Keratinocyte (primary cell): ENCODE measurements at regions not wholly inside any gene's neighbourhood (a gene's known extent, or its start where the extent isn't known, plus 50 kb on each side); places are given as distances from the start of the nearest gene placed in this dataset.

ENCODE experiments used
- DNase-seq: peaks from one replicate; pipeline ENCODE4 v3.0.0-alpha.2; 2011; ENCODE audit warnings: low read depth, missing footprints, low spot score
- FAIRE-seq: peaks from 2 replicates; lab custom pipeline; 2011; peaks lifted over from hg19 to GRCh38; lab: Jason Lieb, UNC
- H2AFZ ChIP-seq: 2 replicates; pipeline ENCODE4 v1.6.0; 2012; ENCODE audit warnings: low read length, control low read depth, inconsistent platforms; ENCODE audit not compliant: control insufficient read depth
- H3K27ac ChIP-seq: 2 replicates; pipeline ENCODE4 v1.5.1; 2011; ENCODE audit warnings: low read length; ENCODE audit not compliant: control insufficient read depth, insufficient read depth
- H3K27me3 ChIP-seq: 3 replicates; pipeline ENCODE4 v1.6.0; 2011; ENCODE audit warnings: low read length; ENCODE audit not compliant: control insufficient read depth, insufficient read depth; ENCODE audit errors: extremely low read depth
- H3K36me3 ChIP-seq, 2 experiments: 2 replicates in 1 of 2; 3 replicates in 1 of 2; pipeline ENCODE4 v1.5.1; 2011; ENCODE audit warnings: low read length in 2 of 2, mild to moderate bottlenecking in 1 of 2; ENCODE audit not compliant: control insufficient read depth in 2 of 2, insufficient read depth in 2 of 2; ENCODE audit errors: extremely low read depth in 1 of 2
- H3K4me1 ChIP-seq: 3 replicates; pipeline ENCODE4 v1.5.1; 2011; ENCODE audit warnings: low read length; ENCODE audit not compliant: control insufficient read depth, insufficient read depth; ENCODE audit errors: extremely low read depth
- H3K4me2 ChIP-seq: 3 replicates; pipeline ENCODE4 v1.6.0; 2011; ENCODE audit warnings: low read depth, low read length; ENCODE audit not compliant: control insufficient read depth, insufficient read depth; ENCODE audit errors: extremely low read depth
- H3K4me3 ChIP-seq, 3 experiments: fragments of 200-600 bp in 1 of 3; sonication (generic) in 1 of 3; 2 replicates in 2 of 3; 3 replicates in 1 of 3; pipeline ENCODE4 v1.5.1; 2011 to 2016; ENCODE audit warnings: low read length in 3 of 3, mild to moderate bottlenecking in 3 of 3, control low read depth in 2 of 3, inconsistent platforms in 1 of 3, low read depth in 1 of 3, mixed read lengths in 1 of 3, mixed run types in 1 of 3, moderate library complexity in 1 of 3; ENCODE audit not compliant: control insufficient read depth in 2 of 3, insufficient read depth in 2 of 3; ENCODE audit errors: extremely low read depth in 1 of 3
- H3K79me2 ChIP-seq: 2 replicates; pipeline ENCODE4 v1.6.0; 2012; ENCODE audit warnings: low read length; ENCODE audit not compliant: control insufficient read depth, insufficient read depth
- H3K9ac ChIP-seq: 3 replicates; pipeline ENCODE4 v1.6.0; 2011; ENCODE audit warnings: low read length; ENCODE audit not compliant: control insufficient read depth, insufficient read depth; ENCODE audit errors: extremely low read depth
- H3K9me1 ChIP-seq: 3 replicates; pipeline ENCODE4 v1.6.0; 2011; ENCODE audit warnings: low read length; ENCODE audit not compliant: control insufficient read depth, insufficient read depth; ENCODE audit errors: extremely low read depth
- H3K9me3 ChIP-seq: 2 replicates; pipeline ENCODE4 v1.5.1; 2012; ENCODE audit warnings: low read depth, low read length; ENCODE audit not compliant: control insufficient read depth
- H4K20me1 ChIP-seq: 3 replicates; pipeline ENCODE4 v1.6.0; 2011; ENCODE audit warnings: low read length; ENCODE audit not compliant: control insufficient read depth, insufficient read depth; ENCODE audit errors: extremely low read depth
- EZH2 ChIP-seq: IDR thresholded peaks from one replicate; pipeline ENCODE4 v1.6.1; 2012; ENCODE audit warnings: inconsistent platforms, mild to moderate bottlenecking, low read length, moderate library complexity
- dilution Hi-C: fragments of 300-500 bp; cut with MboI; formaldehyde crosslinking; loops from one replicate; pipeline ENCODE4 v1.7.0; 2020; ENCODE audit warnings: low sequenced_read_pairs; ENCODE audit not compliant: extremely low pct_ligation_motif_present
- TF ChIP-seq, protein P1 (sequence below), 3 experiments: IDR thresholded peaks in 1 of 3; conservative IDR thresholded peaks in 1 of 3; optimal IDR thresholded peaks in 1 of 3; 2 replicates in 2 of 3; 3 replicates in 1 of 3; pipeline versions ENCODE3 to v1.5.1; 2011; ENCODE audit warnings: low read length in 3 of 3, mild to moderate bottlenecking in 3 of 3, moderate library complexity in 2 of 3, control low read depth in 1 of 3, inconsistent platforms in 1 of 3; ENCODE audit not compliant: insufficient read depth in 2 of 3; ENCODE audit errors: extremely low read depth in 1 of 3

- Histone ChIP-seq H3K27me3 (no peaks in the 10 kb centered on the region), H3K79me2 (no peaks in the 10 kb centered on the region), H3K9ac (no peak overlapping the region), H3K4me2 (no peak overlapping the region), H3K27ac (no peak overlapping the region), H3K9me1 (no peaks in the 10 kb centered on the region), H3K9me3 (no peaks in the 10 kb centered on the region), H3K36me3 (no peaks in the 10 kb centered on the region), H3K4me3 (no peak overlapping the region), H4K20me1 (no peaks in the 10 kb centered on the region), H3K4me1 (no peaks in the 10 kb centered on the region), H2AFZ (no peak overlapping the region)
- TF ChIP-seq EZH2, result no peak
- TF ChIP-seq, protein P1, sequence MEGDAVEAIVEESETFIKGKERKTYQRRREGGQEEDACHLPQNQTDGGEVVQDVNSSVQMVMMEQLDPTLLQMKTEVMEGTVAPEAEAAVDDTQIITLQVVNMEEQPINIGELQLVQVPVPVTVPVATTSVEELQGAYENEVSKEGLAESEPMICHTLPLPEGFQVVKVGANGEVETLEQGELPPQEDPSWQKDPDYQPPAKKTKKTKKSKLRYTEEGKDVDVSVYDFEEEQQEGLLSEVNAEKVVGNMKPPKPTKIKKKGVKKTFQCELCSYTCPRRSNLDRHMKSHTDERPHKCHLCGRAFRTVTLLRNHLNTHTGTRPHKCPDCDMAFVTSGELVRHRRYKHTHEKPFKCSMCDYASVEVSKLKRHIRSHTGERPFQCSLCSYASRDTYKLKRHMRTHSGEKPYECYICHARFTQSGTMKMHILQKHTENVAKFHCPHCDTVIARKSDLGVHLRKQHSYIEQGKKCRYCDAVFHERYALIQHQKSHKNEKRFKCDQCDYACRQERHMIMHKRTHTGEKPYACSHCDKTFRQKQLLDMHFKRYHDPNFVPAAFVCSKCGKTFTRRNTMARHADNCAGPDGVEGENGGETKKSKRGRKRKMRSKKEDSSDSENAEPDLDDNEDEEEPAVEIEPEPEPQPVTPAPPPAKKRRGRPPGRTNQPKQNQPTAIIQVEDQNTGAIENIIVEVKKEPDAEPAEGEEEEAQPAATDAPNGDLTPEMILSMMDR (optimal IDR thresholded peaks at IDR 0.05 in 1 of 3, IDR thresholded peaks at IDR 0.05 in 1 of 3, conservative IDR thresholded peaks at IDR 0.05 in 1 of 3; ENCODE audit: extremely low read depth in 1 of 3, insufficient read depth in 2 of 3, low read length in 3 of 3), result no peak
- FAIRE-seq (no peak), DNase-seq (no peak)
- dilution Hi-C loops, result no loop called here
These were observed 250.7 kb upstream of the SLC35B3 start for GRCh38 chr6:8686077-8686476.

- Histone ChIP-seq H3K4me2 (no peak overlapping the region), H3K79me2 (no peaks in the 10 kb centered on the region), H3K27ac (no peak overlapping the region), H3K27me3 (no peaks in the 10 kb centered on the region), H4K20me1 (no peaks in the 10 kb centered on the region), H3K9me3 (no peaks in the 10 kb centered on the region), H3K9me1 (no peaks in the 10 kb centered on the region), H3K4me1 (no peaks in the 10 kb centered on the region), H2AFZ (no peak overlapping the region), H3K9ac (no peak overlapping the region), H3K4me3 (no peak overlapping the region), H3K36me3 (no peaks in the 10 kb centered on the region)
- FAIRE-seq (no peak), DNase-seq (no peak)
- no peak for TF ChIP-seq EZH2
- TF ChIP-seq, protein P1 (optimal IDR thresholded peaks at IDR 0.05 in 1 of 3, IDR thresholded peaks at IDR 0.05 in 1 of 3, conservative IDR thresholded peaks at IDR 0.05 in 1 of 3; ENCODE audit: extremely low read depth in 1 of 3, insufficient read depth in 2 of 3, low read length in 3 of 3), result no peak
- dilution Hi-C loops, result no loop called here
These were observed 247.9 kb upstream of the SLC35B3 start for GRCh38 chr6:8683204-8683603.
